SK-N-SH (cell line): ENCODE measurements at regions not wholly inside any gene's neighbourhood (a gene's known extent, or its start where the extent isn't known, plus 50 kb on each side); places are given as distances from the start of the nearest gene placed in this dataset.

ENCODE experiments used
- CTCF ChIA-PET: fragments of 300-600, 350-600 bp; formaldehyde crosslinking; extraction: SDS; loops from one replicate; lab custom pipeline; 2021; lab: Yijun Ruan, JAX
- POLR2A ChIA-PET: fragments of 350-600 bp; sonication (Branson Sonifier 250); formaldehyde crosslinking; extraction: SDS; loops from one replicate; lab custom pipeline; 2020; ENCODE audit warnings: antibody characterized with exemption, inconsistent platforms; lab: Yijun Ruan, JAX
- DNase-seq: peaks from one replicate; pipeline ENCODE4 v3.0.0; 2012
- H2AFZ ChIP-seq: fragments of 200-600 bp; sonication (generic); 2 replicates; pipeline ENCODE4 v1.8.1; 2016; ENCODE audit warnings: antibody characterized with exemption, mild to moderate bottlenecking, low read depth
- H3F3A ChIP-seq: fragments of 200-600 bp; sonication (generic); replicated peaks from 2 replicates; pipeline ENCODE3; 2016; ENCODE audit warnings: antibody characterized with exemption, mild to moderate bottlenecking; ENCODE audit not compliant: insufficient read depth
- H3K27ac ChIP-seq, 2 experiments: fragments of 200-500 bp in 1 of 2; fragments of 200-600 bp in 1 of 2; sonication (Bioruptor generic) in 1 of 2; sonication (generic), shearing (Covaris generic) in 1 of 2; 2 replicates each; pipeline versions ENCODE4 v1.5.1 to v1.6.1; 2014 to 2016; ENCODE audit warnings: low read depth in 2 of 2, inconsistent platforms in 1 of 2, low read length in 1 of 2, mild to moderate bottlenecking in 1 of 2, mixed read lengths in 1 of 2
- H3K27me3 ChIP-seq: fragments of 200-600 bp; sonication (generic), shearing (Covaris generic); 2 replicates; pipeline ENCODE4 v1.6.1; 2016; ENCODE audit warnings: mixed run types; ENCODE audit not compliant: insufficient read depth
- H3K36me3 ChIP-seq, 2 experiments: fragments of 200-500 bp in 1 of 2; fragments of 200-600 bp in 1 of 2; sonication (Bioruptor generic) in 1 of 2; sonication (generic) in 1 of 2; replicated peaks in 1 of 2; 2 replicates each; pipeline versions ENCODE3 to v1.5.1; 2014 to 2016; ENCODE audit warnings: low read length in 1 of 2, mild to moderate bottlenecking in 1 of 2; ENCODE audit not compliant: insufficient read depth in 2 of 2, control insufficient read depth in 1 of 2
- H3K4me1 ChIP-seq, 2 experiments: fragments of 200-500 bp in 1 of 2; fragments of 200-600 bp in 1 of 2; sonication (Bioruptor generic) in 1 of 2; sonication (generic), shearing (Covaris generic) in 1 of 2; 2 replicates each; pipeline versions ENCODE4 v1.5.1 to v1.6.1; 2014 to 2016; ENCODE audit warnings: low read depth in 1 of 2, low read length in 1 of 2, mixed run types in 1 of 2; ENCODE audit not compliant: insufficient read depth in 2 of 2, control insufficient read depth in 1 of 2
- H3K4me2 ChIP-seq: fragments of 200-600 bp; sonication (generic), shearing (Covaris generic); 2 replicates; pipeline ENCODE4 v1.6.1; 2017; ENCODE audit warnings: mixed run types
- H3K4me3 ChIP-seq, 2 experiments: fragments of 200-500 bp in 1 of 2; fragments of 200-600 bp in 1 of 2; sonication (Bioruptor generic) in 1 of 2; sonication (generic), shearing (Covaris generic) in 1 of 2; 2 replicates each; pipeline versions ENCODE4 v1.5.1 to v1.8.1; 2014 to 2016; ENCODE audit warnings: low read depth in 2 of 2, inconsistent platforms in 1 of 2, low read length in 1 of 2, mild to moderate bottlenecking in 1 of 2, mixed read lengths in 1 of 2, moderate library complexity in 1 of 2
- H3K79me2 ChIP-seq: fragments of 200-600 bp; sonication (generic); 2 replicates; pipeline ENCODE4 v1.8.1; 2017; ENCODE audit warnings: mild to moderate bottlenecking; ENCODE audit not compliant: insufficient read depth
- H3K9ac ChIP-seq: fragments of 200-600 bp; sonication (generic); 2 replicates; pipeline ENCODE4 v1.6.1; 2017; ENCODE audit warnings: mixed run types
- H3K9me2 ChIP-seq: fragments of 200-600 bp; sonication (generic); 2 replicates; pipeline ENCODE4 v1.6.1; 2017; ENCODE audit warnings: mixed run types
- H3K9me3 ChIP-seq: fragments of 200-600 bp; sonication (generic); 2 replicates; pipeline ENCODE4 v1.6.1; 2017; ENCODE audit warnings: mixed run types, mild to moderate bottlenecking, moderate library complexity
- H4K20me1 ChIP-seq: fragments of 200-600 bp; sonication (generic); 2 replicates; pipeline ENCODE4 v1.6.1; 2017; ENCODE audit warnings: mild to moderate bottlenecking, mixed run types; ENCODE audit not compliant: insufficient read depth
- CHD2 ChIP-seq: fragments of 150-350 bp; IDR thresholded peaks from 2 replicates; pipeline ENCODE4 v1.6.1; 2018; ENCODE audit warnings: low read length; ENCODE audit not compliant: partially characterized antibody
- EP300 ChIP-seq, 2 experiments: IDR thresholded peaks; 2 replicates each; pipeline versions ENCODE4 v1.4.0 to v1.6.1; 2012; ENCODE audit warnings: borderline replicate concordance in 1 of 2, low read depth in 1 of 2, low read length in 1 of 2
- FOSL2 ChIP-seq: IDR thresholded peaks from 2 replicates; pipeline ENCODE4 v1.4.0; 2012; ENCODE audit warnings: low read depth, mild to moderate bottlenecking, moderate library complexity, borderline replicate concordance
- FOXM1 ChIP-seq: IDR thresholded peaks from 2 replicates; pipeline ENCODE4 v1.4.0; 2012; ENCODE audit warnings: low read depth, mild to moderate bottlenecking
- GATA2 ChIP-seq: sonication (generic); formaldehyde crosslinking; IDR thresholded peaks from 2 replicates; pipeline ENCODE4 v1.5.0; 2020; ENCODE audit warnings: mild to moderate bottlenecking, missing genetic modification reagents
- MAX ChIP-seq: IDR thresholded peaks from 2 replicates; pipeline ENCODE4 v1.4.0; 2012; ENCODE audit warnings: low read depth
- MEF2A ChIP-seq: IDR thresholded peaks from 2 replicates; pipeline ENCODE4 v1.4.0; 2012; ENCODE audit warnings: low read depth, borderline replicate concordance
- RAD21 ChIP-seq: IDR thresholded peaks from 2 replicates; pipeline ENCODE4 v1.6.1; 2012; ENCODE audit warnings: mild to moderate bottlenecking, low read length
- RCOR1 ChIP-seq: fragments of 150-350 bp; IDR thresholded peaks from 2 replicates; pipeline ENCODE4 v1.6.1; 2017; ENCODE audit warnings: antibody characterized with exemption, low read length
- REST ChIP-seq: IDR thresholded peaks from 2 replicates; pipeline ENCODE4 v1.6.1; 2012; ENCODE audit warnings: mild to moderate bottlenecking, low read depth, low read length, moderate library complexity
- RXRA ChIP-seq: IDR thresholded peaks from 2 replicates; pipeline ENCODE4 v1.4.0; 2012; ENCODE audit warnings: low read depth, mild to moderate bottlenecking, borderline replicate concordance
- TAF1 ChIP-seq: IDR thresholded peaks from 2 replicates; pipeline ENCODE4 v1.6.1; 2012; ENCODE audit warnings: low read depth, mild to moderate bottlenecking, low read length, moderate library complexity, borderline replicate concordance
- USF1 ChIP-seq: IDR thresholded peaks from 2 replicates; pipeline ENCODE4 v1.4.0; 2012; ENCODE audit warnings: low read depth, borderline replicate concordance
- WGBS: methylation state at CpG from one replicate; pipeline ENCODE4 v1.1.6; 2017; ENCODE audit warnings: low lambda C conversion rate; 5-methylcytosine and 5-hydroxymethylcytosine counted together

GRCh38 chr5:86152988-86153560 is 464.7 kb upstream of the COX7C start:
- no peaks in the 10 kb centered on the region for H3K27me3 ChIP-seq
- no peak overlapping the region for H3K4me2 ChIP-seq
- no peaks in the 10 kb centered on the region for H4K20me1 ChIP-seq
- no peaks in the 10 kb centered on the region for H3K4me1 ChIP-seq
- POLR2A ChIA-PET = no interaction called here
- H3K36me3 ChIP-seq = no peaks in the 10 kb centered on the region
- 0% methylated on average over 3 of the region's 3 CpGs for WGBS
- no peak overlapping the region for H3K4me3 ChIP-seq
- H3K9ac ChIP-seq = no peak overlapping the region
- H3K9me3 ChIP-seq = no peaks in the 10 kb centered on the region
- TF ChIP-seq RAD21 (no peak), RCOR1 (no peak), EP300 (IDR thresholded peaks at IDR 0.05; ENCODE audit: borderline replicate concordance in 1 of 2, low read depth in 1 of 2, low read length in 1 of 2) (no peak), FOSL2 (no peak), MAX (no peak)
- no peak overlapping the region for H3K27ac ChIP-seq
- no peaks in the 10 kb centered on the region for H3F3A ChIP-seq
- DNase-seq = no peak
- no peaks in the 10 kb centered on the region for H3K79me2 ChIP-seq
- H3K9me2 ChIP-seq = no peaks in the 10 kb centered on the region
- H2AFZ ChIP-seq = no peak overlapping the region
- CTCF ChIA-PET = no interaction called here

GRCh38 chr5:86155796-86156195 is 461.9 kb upstream of the COX7C start:
- no peak for DNase-seq
- no peaks in the 10 kb centered on the region for H4K20me1 ChIP-seq
- no peaks in the 10 kb centered on the region for H3F3A ChIP-seq
- H3K9me3 ChIP-seq = no peaks in the 10 kb centered on the region
- no peaks in the 10 kb centered on the region for H3K36me3 ChIP-seq
- no peaks in the 10 kb centered on the region for H3K9me2 ChIP-seq
- H3K9ac ChIP-seq = no peak overlapping the region
- H3K4me3 ChIP-seq = no peak overlapping the region
- H3K27me3 ChIP-seq = no peaks in the 10 kb centered on the region
- no peak overlapping the region for H3K4me2 ChIP-seq
- no peak for TF ChIP-seq REST
- TF ChIP-seq, all 33 proteins: peak for 0
- ChIA-PET POLR2A (no interaction called here), CTCF (no interaction called here)
- Histone ChIP-seq H3K79me2 (no peaks in the 10 kb centered on the region), H3K4me1 (no peaks in the 10 kb centered on the region), H2AFZ (no peak overlapping the region), H3K27ac (no peak overlapping the region)
- 3% methylated on average over 3 of the region's 3 CpGs for WGBS

- no peaks in the 10 kb centered on the region for H4K20me1 ChIP-seq
- H3K9ac ChIP-seq = no peak overlapping the region
- H3K36me3 ChIP-seq = no peaks in the 10 kb centered on the region
- WGBS = 4% methylated on average over 1 of the region's 1 CpG
- CTCF ChIA-PET = no interaction called here
- no peaks in the 10 kb centered on the region for H3K4me1 ChIP-seq
- H3K4me2 ChIP-seq = no peak overlapping the region
- no peak overlapping the region for H2AFZ ChIP-seq
- H3K79me2 ChIP-seq = no peaks in the 10 kb centered on the region
- no peaks in the 10 kb centered on the region for H3K9me2 ChIP-seq
- POLR2A ChIA-PET = no interaction called here
- H3F3A ChIP-seq = peaks cover 8% of the 10 kb centered on the region
- no peak overlapping the region for H3K4me3 ChIP-seq
- H3K9me3 ChIP-seq = no peaks in the 10 kb centered on the region
- no peak overlapping the region for H3K27ac ChIP-seq
- H3K27me3 ChIP-seq = no peaks in the 10 kb centered on the region
- DNase-seq = no peak
- TF ChIP-seq GATA2 (CRISPR knock-in tag) = no peak
- no peak for TF ChIP-seq RAD21
- TF ChIP-seq REST = no peak
- TF ChIP-seq FOXM1 = no peak
- TF ChIP-seq MEF2A = no peak
- TF ChIP-seq TAF1 = no peak
- no peak for TF ChIP-seq RXRA
- TF ChIP-seq CHD2 = no peak
- no peak for TF ChIP-seq USF1
Measured at GRCh38 chr5:86170194-86170593, 447.5 kb upstream of the COX7C start.
